Heart left ventricle (tissue), 13 donors: ENCODE measurements at regions not wholly inside any gene's neighbourhood (a gene's known extent, or its start where the extent isn't known, plus 50 kb on each side); places are given as distances from the start of the nearest gene placed in this dataset.

ENCODE experiments used
- CTCF ChIP-seq, 12 donors: fragments of 200-600 bp; sonication (generic) in 4 of 12; IDR thresholded peaks; one replicate each; pipeline versions ENCODE4 v1.5.0 to v1.8.0; 2018 to 2022; ENCODE audit warnings: antibody characterized with exemption in 12 of 12, mild to moderate bottlenecking in 5 of 12
- POLR2A ChIP-seq, 2 donors: fragments of 450-650 bp; IDR thresholded peaks; one replicate each; pipeline ENCODE4 v1.6.1; 2017; ENCODE audit warnings: antibody characterized with exemption in 2 of 2, mild to moderate bottlenecking in 2 of 2, moderate library complexity in 2 of 2
- donor health status: ischemic (EF 13 %, LVEDD 7.1; RV severe dilation, severe dysfunction).
- donor health status: DM: no; HTN: yes; CAD: no.
- donor health status: DM: no; HTN: no; CAD: no.
- donor health status: ischemic (EF 25% LVEDD 6.9; RV normal size, moderate dysfunction).
- donor health status: ischemic (EF 25% LVEDD 5.7; RV mildly dilated, moderate dysfunction).
- donor health status: ischemic (EF 35%, LVEDD 5.7; RV mildly dilated, moderate dysfunction).
- donor health status: nonischemic (EF 11% LVEDD 7.7; RV severe dilation, severe dysfunction).
- donor health status: DM: yes; HTN: yes; CAD: no.
- donor health status: PGD.
- donor health status: ischemic (EF 29% LVEDD 5.4; RV normal size, mild dysfunction).
- donor health status: nonischemic (EF 23%, LVEDD 6.1; RV moderate dilation, normal function).

- no peak for TF ChIP-seq CTCF (IDR thresholded peaks at IDR 0.05)
- TF ChIP-seq POLR2A (IDR thresholded peaks at IDR 0.05) = no peak
These were observed 787.0 kb upstream of the TBX3 start for GRCh38 chr12:115470977-115471376.
